ENCODE measurements at regions not wholly inside any gene's neighbourhood (a gene's known extent, or its start where the extent isn't known, plus 50 kb on each side); places are given as distances from the start of the nearest gene placed in this dataset.

DNA sequence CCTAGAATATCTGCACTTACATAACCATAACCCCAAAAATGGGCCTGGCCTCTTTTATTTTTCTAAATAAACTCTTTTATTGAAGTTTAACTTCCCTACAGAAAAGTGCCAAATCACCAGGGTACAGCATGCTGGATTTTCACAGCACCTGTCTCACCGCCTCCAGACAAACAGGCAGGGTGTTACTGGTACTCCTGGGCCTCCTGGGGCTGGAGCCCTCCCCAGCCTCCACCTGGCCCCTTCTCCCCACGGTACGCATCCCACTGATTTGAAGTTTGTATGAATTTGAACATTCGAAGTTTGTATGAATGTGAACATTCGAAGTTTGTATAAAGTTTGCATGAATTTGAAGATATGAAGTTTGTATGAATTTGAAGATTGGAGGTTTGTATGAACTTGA lies 232.1 kb downstream of the NDUFA10 start:
- TF ChIP-seq, protein P1, sequence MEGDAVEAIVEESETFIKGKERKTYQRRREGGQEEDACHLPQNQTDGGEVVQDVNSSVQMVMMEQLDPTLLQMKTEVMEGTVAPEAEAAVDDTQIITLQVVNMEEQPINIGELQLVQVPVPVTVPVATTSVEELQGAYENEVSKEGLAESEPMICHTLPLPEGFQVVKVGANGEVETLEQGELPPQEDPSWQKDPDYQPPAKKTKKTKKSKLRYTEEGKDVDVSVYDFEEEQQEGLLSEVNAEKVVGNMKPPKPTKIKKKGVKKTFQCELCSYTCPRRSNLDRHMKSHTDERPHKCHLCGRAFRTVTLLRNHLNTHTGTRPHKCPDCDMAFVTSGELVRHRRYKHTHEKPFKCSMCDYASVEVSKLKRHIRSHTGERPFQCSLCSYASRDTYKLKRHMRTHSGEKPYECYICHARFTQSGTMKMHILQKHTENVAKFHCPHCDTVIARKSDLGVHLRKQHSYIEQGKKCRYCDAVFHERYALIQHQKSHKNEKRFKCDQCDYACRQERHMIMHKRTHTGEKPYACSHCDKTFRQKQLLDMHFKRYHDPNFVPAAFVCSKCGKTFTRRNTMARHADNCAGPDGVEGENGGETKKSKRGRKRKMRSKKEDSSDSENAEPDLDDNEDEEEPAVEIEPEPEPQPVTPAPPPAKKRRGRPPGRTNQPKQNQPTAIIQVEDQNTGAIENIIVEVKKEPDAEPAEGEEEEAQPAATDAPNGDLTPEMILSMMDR (IDR thresholded peaks at IDR 0.05; ENCODE audit: insufficient read depth, low read length), result no peak
- TF ChIP-seq GABPA (IDR thresholded peaks at IDR 0.05; ENCODE audit: low read depth) (no peak), SPI1 (IDR thresholded peaks at IDR 0.05; ENCODE audit: borderline replicate concordance, low read depth) (no peak)
